SK-N-SH (cell line): ENCODE measurements at regions not wholly inside any gene's neighbourhood (a gene's known extent, or its start where the extent isn't known, plus 50 kb on each side); places are given as distances from the start of the nearest gene placed in this dataset.

Source experiments
- CHD2 ChIP-seq: fragments of 150-350 bp; IDR thresholded peaks from 2 replicates; pipeline ENCODE4 v1.6.1; 2018; ENCODE audit warnings: low read length; ENCODE audit not compliant: partially characterized antibody
- CTCF ChIP-seq: fragments of 200-600 bp; sonication (generic); IDR thresholded peaks from 2 replicates; pipeline ENCODE4 v1.6.1; 2017; ENCODE audit warnings: antibody characterized with exemption, mild to moderate bottlenecking, moderate library complexity
- EP300 ChIP-seq, 2 experiments: IDR thresholded peaks; 2 replicates each; pipeline versions ENCODE4 v1.4.0 to v1.6.1; 2012; ENCODE audit warnings: borderline replicate concordance in 1 of 2, low read depth in 1 of 2, low read length in 1 of 2
- EZH2phosphoT487 ChIP-seq: fragments of 200-600 bp; sonication (generic); IDR thresholded peaks from 2 replicates; pipeline ENCODE4 v1.6.1; 2017; ENCODE audit warnings: low read depth, mixed run types, mild to moderate bottlenecking, antibody characterized with exemption, moderate library complexity, borderline replicate concordance
- FOXJ3 ChIP-seq: sonication (generic); formaldehyde crosslinking; IDR thresholded peaks from 2 replicates; pipeline ENCODE4 v1.5.1; 2020; ENCODE audit warnings: mild to moderate bottlenecking, missing genetic modification reagents
- GATA2 ChIP-seq: sonication (generic); formaldehyde crosslinking; IDR thresholded peaks from 2 replicates; pipeline ENCODE4 v1.5.0; 2020; ENCODE audit warnings: mild to moderate bottlenecking, missing genetic modification reagents
- JUND ChIP-seq: IDR thresholded peaks from 2 replicates; pipeline ENCODE4 v1.4.0; 2012
- POLR2AphosphoS5 ChIP-seq: IDR thresholded peaks from 2 replicates; pipeline ENCODE4 v1.6.1; 2012; ENCODE audit warnings: low read depth, low read length
- REST ChIP-seq: IDR thresholded peaks from 2 replicates; pipeline ENCODE4 v1.6.1; 2012; ENCODE audit warnings: mild to moderate bottlenecking, low read depth, low read length, moderate library complexity
- RFX5 ChIP-seq: IDR thresholded peaks from 2 replicates; pipeline ENCODE4 v1.6.1; 2012; ENCODE audit warnings: mild to moderate bottlenecking, improper control_type of control experiment, low read length
- TAF1 ChIP-seq: IDR thresholded peaks from 2 replicates; pipeline ENCODE4 v1.6.1; 2012; ENCODE audit warnings: low read depth, mild to moderate bottlenecking, low read length, moderate library complexity, borderline replicate concordance
- USF1 ChIP-seq: IDR thresholded peaks from 2 replicates; pipeline ENCODE4 v1.4.0; 2012; ENCODE audit warnings: low read depth, borderline replicate concordance
- USF2 ChIP-seq: fragments of 150-350 bp; IDR thresholded peaks from 2 replicates; pipeline ENCODE4 v1.6.1; 2017; ENCODE audit warnings: antibody characterized with exemption, low read length, low read depth, borderline replicate concordance
- YY1 ChIP-seq: IDR thresholded peaks from 2 replicates; pipeline ENCODE4 v1.4.0; 2012; ENCODE audit warnings: low read depth, mild to moderate bottlenecking

GRCh38 chr2:120498121-120498520 lies 152.2 kb downstream of the INHBB start:
- TF ChIP-seq CTCF (no peak), EP300 (IDR thresholded peaks at IDR 0.05; ENCODE audit: borderline replicate concordance in 1 of 2, low read depth in 1 of 2, low read length in 1 of 2) (no peak), TAF1 (no peak), CHD2 (no peak), YY1 (no peak), POLR2AphosphoS5 (no peak), USF1 (no peak), JUND (no peak), RFX5 (no peak), EZH2phosphoT487 (no peak), REST (no peak), USF2 (no peak), GATA2 (CRISPR knock-in tag) (no peak), FOXJ3 (no peak)
